ENCODE measurements at regions not wholly inside any gene's neighbourhood (a gene's known extent, or its start where the extent isn't known, plus 50 kb on each side); places are given as distances from the start of the nearest gene placed in this dataset.

DNA sequence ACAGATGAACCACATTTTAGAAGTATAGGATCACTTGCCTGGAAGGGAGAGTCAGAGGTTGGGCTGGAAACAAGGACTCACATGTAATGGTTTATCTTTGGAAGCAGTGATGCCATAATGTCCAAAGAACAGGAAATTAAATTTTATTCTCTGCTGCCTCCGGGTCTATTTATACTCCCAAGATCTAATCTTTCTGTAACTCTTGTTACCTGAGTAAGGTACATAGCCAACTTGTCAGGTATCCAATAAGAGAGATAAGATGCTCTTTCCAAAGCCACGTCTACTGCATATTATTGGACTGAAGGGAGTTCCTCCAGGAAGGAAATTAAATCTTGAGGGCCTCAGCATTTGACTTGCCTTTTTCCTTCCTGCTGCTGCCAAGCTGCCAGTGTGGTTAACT lies 71.0 kb downstream of the CRYGS start:
- TF ChIP-seq POLR2A (IDR thresholded peaks at IDR 0.05; ENCODE audit: low read depth, low read length) (no peak), POLR2AphosphoS5 (IDR thresholded peaks at IDR 0.05; ENCODE audit: low read depth, low read length) (no peak)
